NCI-H1436 (cell line): ENCODE measurements at regions not wholly inside any gene's neighbourhood (a gene's known extent, or its start where the extent isn't known, plus 50 kb on each side); places are given as distances from the start of the nearest gene placed in this dataset.
A peak's percentile ranks its signal among the peaks of the same experiment; 100 is the strongest.
"Not testable (repeated sequence)": the region's sequence is repeated elsewhere in the genome, so short reads cannot be mapped to it uniquely, and the experiment has no call there.

Experiments used
- DNase-seq: peaks from one replicate; lab custom pipeline; 2025; lab: John Stamatoyannopoulos, UW

DNA sequence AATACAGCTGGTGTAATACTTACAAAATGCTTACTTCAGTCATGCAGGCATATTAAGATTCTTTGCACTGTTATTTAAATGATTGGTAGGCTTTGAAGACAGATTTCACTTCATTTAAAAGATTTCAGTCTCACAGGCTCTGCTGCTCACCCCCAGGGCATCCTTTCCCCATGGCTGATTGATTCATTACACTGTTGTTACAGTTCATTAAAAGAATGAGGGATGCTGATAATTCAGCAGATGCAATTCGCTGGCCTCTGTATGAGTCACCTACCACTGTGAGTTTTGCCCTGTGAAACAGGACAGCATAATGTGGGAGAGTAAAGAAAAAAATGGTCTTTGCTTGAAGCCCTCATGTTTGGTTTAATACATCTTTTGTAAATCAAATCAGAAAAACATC, 246.9 kb downstream of the CYLC2 start:
- no peak for DNase-seq

DNA sequence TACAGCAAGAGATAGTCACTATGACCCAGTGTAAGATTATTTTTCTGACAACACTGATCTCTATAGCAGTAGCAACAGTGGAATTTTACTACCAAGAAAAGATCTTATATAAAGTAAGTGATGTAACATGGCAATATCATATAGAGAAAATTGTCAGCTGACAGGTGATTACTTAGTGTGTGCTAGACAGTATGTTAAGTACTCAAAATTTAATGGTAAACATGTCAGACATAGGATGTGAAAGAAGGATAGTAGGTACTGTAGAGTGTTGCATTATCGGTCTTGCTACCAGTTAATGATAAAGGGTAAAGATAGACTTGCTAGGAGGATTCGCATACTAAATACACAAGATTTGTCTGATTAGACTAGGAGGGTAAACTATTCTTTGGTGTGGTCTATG, 247.4 kb downstream of the CYLC2 start:
- DNase-seq, result no peak

DNA sequence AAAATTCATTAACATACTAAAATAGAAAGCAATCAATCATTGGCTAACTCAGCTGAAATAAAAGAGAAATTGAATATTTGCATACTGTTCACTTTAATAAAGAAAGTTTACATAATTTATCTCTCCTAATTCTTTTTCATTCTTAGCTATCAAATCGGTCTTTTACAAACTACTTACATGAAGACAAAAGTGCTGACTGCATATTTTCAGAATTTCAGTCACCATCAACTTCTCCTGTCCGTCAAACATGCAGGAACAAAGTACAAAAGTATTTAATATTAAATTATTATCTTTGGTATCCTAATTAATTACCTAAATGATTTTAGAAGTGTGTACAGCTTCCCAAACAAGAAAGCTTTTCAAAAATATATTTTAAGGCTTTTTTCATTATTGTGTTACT, 248.4 kb downstream of the CYLC2 start:
- no peak for DNase-seq

DNA sequence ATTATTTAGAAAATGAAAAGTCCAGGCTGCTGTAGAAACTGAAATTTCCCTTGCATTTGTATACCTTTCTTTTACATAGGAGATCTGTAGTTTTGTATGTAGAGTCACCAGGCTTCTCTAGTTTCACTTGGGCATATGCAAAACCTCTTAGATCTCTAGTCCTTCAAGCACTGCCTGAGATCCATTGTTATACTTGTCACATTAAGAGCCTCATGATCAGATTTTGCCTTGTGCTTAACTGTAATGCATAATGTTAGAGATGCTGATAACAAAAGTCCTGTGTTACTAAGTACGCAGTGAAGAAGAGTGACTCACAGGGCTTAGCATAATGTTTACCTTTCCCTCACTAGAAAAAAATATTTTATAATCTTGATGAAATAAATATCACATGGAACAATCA, 250.2 kb downstream of the CYLC2 start:
- peak; percentile 52 for DNase-seq

DNA sequence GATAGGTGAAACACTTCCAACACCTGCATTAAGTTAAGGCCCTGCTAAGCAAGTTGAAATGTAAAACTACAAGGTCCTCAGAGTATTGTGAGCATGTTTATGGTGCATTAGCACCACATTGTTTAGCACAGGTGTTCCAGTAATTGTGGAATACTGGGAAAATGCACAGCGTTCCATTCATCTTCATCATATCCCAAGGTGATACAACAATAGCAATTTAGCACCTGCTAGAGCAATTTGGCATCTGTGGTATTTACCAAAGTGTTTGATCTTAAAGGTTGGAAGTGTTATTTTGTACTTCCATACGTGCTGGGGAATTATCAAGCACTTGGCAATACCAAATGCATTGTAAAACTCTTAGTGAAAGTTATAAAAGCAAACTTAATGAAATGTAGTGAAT, 266.8 kb downstream of the CYLC2 start:
- no peak for DNase-seq

DNA sequence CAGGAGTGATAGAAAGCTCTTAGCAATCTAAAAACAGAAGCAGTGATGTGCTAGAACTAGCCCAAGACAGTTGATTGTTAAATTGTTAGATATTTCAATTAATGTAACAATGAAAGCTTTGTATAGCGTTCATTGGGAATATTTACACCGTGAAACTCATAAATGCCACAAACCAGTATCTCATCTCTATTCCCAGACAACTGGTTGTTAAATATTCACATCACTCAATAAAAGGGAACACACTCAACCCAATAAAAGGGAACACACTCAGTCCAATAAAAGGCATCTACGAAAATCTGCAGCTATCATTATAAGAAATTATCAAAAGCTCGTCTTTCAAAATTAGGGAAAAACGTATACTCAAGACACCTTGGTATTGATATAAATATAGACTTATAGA, 270.9 kb downstream of the CYLC2 start:
- DNase-seq, result no peak

DNA sequence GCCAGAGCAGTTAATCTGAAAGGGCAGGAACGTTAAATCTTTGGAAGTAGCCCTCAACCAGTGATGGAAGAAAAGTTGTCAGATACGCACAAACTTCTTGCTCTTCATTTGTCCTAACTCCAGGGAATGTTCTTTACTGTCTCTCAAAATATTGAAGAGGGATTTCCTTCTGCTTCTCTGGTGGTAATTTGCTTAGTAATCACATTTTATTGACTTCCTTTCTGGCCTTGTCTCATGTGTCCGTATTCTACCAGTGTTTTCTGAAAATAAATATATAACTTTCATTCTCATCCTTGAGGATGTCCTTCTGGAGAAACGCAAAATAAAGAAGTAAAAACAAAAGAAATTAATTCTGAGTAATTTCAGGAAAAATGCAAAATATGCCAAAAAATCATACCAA, 282.1 kb downstream of the CYLC2 start:
- DNase-seq, result no peak

DNA sequence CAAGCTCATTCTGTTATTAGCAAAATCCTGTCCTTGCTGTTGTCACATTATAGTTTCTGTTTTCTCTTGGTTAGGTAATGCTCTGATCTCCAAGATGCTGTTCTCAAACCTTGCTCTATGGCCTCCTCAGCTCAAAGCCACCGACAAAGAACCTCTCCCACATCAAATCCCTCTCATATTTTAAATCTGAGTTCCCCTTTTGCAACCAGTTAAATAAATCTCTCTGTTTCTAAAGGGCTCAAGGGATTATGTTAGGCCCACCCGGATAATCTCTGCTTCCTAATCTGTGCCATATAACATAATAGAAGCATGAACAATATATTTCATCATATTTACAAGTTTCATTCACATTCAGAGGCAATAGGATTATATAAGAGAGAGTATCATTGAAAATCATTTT, 286.0 kb downstream of the CYLC2 start:
- no peak for DNase-seq

DNA sequence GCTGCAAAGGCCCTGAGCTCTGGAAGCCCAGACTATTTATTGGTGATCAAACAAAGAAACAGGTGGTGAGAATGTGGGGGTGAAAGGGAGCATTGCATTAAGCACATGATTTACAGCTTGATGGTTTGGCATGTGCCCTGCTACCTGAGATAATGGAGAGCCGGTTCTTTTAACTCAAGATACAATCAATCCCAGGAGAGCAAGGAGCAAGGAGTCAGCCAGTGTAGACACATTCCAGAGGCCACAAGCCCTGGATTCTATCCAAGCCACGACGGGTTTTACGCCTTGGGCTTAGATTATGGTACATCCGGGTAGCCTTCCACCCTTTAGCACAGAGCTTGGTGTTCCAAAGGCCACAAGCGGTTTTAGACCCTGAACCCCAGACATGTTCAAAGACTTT, 292.2 kb downstream of the CYLC2 start:
- DNase-seq, result no peak

DNA sequence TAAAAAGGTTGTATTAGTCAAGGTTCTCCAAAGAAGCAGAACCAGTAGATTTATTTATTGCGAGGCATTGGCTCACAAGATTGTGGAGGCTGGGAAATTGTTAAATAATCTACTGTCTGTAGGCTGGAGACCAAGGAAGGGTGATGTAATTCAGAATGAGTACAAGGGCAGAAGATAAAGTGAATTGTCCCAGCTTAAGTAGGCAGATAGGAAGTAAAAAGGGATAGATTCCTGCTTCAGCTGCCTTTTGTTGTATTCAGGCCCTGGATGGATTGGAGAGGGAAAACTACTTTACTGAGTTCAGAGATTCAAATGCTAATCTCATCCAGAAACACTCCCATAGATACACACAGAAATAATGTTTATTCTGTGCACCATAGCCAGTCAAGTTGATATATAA, 301.1 kb downstream of the CYLC2 start:
- no peak for DNase-seq

DNA sequence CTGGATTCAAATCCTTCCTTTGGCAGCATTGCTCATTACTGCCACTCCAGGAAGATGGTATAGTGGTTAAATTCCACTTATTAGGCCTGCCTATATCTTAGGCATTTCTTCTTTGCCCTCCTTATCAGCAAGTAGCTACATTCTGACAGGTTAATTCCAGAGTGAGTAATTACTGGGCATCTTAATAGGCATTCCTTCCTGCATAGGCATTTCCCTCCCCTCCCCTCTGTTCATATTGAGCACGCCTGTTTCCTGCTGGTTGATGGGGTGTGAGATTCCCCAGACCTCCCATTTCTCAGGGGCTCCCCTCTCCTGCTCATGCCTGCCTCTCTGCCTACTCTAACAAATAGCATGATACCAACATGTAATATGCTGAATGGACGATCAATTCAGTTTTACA, 305.9 kb downstream of the CYLC2 start:
- no peak for DNase-seq

DNA sequence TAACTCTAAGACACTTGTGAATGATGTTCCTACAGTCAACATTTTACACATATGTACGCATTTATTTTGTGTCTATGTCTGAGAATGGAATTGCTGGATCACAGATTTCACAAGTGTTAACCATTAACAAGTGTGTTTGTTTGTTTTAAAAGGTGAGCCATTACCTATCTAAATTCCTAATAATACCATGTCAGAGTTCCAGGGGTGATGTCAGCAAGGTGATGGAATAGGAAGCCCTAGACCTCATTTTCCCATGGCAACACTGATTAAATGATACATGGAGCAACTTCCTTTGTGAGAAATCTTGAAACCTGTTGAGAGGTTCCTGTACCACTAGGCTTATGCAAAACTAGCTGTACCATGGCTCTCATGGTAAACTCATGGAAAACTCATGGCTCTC, 309.7 kb downstream of the CYLC2 start:
- DNase-seq, result no peak

DNA sequence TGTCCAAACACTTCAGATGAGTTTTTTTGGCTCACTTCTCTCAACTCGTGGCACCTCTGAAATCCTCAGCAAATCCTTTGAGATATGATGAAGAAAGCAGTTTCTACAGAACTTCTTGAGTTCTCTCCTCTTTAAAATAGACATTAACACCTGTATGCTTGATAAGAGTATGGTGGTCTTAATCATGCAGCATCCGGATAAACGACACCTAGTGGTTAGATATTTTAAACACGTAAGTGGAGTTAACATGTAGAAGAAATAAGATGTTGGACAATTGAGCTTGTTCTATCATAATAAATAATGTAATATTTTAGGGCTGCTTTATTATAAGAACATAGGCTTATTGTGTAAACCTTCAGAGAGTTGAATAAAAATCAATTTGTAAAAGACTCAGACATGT, 324.8 kb downstream of the CYLC2 start:
- no peak for DNase-seq

DNA sequence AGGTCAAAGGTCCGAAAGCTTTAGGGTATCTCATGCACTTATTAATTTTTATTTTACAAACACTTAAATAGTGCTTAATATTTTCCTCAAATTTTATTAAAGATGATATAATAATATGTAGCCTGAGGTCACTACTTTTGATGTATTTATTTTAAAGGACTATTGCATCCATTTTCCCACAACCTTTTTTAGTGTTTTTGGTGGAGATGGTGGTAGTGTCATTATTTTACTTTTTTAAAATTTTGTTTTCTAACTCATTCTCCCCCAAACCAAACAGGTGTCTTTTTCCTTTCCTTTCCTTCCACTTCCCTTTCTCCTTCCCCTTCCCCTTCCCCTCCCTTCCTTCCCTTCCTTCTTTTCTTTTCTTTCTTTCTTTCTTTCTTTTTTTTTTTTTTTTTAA, 328.6 kb downstream of the CYLC2 start:
- DNase-seq, result no peak

DNA sequence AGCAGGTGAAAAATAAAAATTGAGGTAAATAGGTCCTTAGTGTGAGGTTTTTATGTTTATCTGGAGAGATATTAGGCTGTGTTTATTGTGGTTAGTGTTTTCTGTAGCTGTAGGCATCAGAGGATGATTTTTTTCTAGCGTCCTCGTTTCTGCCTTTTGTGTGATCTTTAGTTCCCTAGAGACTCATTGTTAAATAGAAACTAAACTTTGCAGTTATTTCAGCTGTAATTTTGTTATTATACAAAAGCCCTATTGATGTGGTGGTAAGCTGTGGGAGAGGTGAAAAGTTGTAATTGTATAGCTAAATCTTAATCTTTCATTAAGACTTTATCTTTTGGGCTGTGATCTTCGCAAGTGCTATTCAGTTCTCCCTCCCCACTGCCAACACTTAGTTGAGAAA, 340.3 kb downstream of the CYLC2 start:
- no peak for DNase-seq

DNA sequence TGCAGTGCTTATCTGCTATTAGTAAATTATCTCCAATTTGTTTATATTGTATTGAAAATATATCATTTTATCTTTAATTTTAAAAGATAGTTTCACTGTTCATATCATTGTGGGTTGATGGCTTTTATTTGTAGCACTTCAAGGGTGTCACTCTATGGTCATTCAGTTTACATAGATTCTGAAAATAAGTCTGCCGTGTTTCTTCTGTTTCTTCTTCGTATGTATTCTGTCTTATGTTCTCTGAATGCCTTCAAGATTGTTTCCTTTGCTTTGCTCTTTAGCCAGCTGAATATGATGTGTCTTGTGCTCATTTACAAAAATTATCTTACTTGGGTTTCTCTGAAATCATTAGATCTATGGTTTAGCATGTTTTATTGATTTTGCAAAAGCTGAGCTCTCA, 359.9 kb downstream of the CYLC2 start:
- no peak for DNase-seq

DNA sequence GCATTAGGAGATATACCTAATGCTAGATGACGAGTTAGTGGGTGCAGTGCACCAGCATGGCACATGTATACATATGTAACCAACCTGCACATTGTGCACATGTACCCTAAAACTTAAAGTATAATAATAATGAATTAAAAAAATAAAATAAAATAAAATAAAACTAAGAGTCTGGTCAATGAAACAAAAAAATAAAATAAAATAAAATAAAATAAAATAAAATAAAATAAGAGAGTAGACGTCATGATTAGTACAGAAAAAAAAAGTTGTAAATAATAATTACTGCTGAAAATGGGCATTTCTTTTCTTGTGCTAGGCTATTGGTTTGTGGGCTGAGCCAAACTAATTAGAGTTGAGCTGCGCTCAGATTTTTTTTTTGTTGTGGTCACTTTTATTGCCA, 362.8 kb downstream of the CYLC2 start:
- DNase-seq, result not testable (repeated sequence)

DNA sequence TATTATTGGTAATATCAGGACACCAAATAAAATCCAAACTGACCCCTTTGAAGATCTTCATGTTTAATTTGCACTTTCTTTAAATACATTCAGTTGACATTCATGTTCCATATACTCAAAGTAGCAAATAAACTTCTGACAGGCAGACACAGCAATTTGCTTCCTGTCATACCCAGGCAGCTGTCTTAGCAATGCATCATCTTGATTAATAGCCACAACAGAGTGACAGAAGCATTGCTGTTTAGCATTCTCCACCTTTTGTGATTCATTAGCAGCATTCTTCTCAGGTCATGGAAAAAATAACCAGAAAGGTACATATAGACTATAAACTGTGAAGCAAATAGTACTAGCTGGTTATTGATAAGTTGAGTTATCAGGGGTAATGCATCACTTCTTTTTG, 366.8 kb downstream of the CYLC2 start:
- DNase-seq, result no peak

DNA sequence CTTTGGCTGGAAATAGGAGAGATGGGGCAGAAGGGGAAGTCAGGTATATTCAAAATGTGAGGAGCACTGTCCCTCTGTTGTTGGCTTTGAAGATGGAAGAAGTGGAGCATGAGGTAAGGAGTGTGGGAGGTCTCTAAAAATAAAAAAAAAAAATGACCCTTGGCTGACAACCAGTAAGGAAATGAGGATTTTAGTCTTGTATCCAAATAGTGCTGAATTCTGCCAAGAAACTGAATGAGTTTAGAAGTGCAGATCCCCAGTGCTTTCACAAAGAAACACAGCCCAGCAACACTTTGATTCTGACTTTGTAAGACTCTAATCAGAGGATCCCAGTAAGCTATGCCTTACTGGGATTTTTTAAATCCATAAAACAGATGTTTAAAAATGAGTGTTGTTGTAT, 367.9 kb downstream of the CYLC2 start:
- no peak for DNase-seq

DNA sequence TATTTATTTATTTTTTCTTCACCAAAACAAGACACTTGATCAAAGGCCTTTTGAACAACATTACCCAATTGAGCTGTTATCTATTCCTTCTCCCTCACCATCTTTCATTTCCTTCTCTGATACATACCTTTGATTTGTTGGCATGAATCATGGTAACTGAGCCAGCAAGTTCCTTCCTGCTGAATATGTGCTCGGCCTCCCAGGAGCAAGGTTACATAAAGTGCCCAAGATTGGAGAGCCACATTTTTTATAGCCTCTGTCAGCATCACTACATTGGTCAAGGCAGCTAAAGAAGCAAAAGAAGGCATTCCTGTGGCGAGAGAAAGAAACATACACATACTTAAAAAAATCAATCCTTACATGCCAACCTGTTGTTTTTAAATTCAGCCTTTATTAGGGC, 369.6 kb downstream of the CYLC2 start:
- DNase-seq, result no peak

DNA sequence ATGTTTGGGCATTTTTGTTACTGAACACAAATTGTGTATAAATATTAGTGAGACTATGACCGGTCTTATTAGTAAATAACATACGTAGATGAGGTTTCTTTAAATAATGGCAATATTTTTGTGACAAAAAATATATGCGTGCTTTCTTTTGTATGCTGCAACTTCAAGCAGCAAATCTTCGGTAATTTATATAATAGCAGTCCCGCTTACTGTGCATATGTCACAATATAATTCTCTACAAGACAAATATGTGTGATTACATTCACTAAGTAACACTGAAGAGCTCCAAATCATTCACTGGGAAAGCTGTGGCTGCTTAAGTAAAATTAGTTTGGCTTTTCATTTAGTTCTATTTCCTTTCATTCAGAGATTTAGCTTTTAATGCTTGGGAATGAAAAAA, 376.0 kb downstream of the CYLC2 start:
- DNase-seq, result peak; percentile 20

DNA sequence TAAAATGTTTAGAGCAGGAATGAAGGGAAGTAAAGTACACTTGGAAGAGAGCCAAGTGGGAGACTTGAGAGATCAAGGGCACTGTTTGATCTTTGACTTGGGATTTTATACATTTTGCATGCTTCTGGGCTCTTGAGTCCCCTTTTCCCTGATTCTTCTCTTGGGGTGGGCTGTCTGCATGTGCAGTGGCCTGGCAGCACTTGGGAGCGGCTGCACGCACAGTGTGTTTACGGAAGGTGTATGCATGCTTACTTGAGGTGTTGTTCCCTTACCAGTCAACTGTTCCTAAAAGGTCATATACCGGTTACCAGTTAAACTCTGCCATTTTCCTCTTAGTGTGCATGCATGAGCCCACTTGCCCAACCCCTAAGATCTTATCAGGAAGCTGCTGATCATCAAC, 377.7 kb downstream of the CYLC2 start:
- no peak for DNase-seq

DNA sequence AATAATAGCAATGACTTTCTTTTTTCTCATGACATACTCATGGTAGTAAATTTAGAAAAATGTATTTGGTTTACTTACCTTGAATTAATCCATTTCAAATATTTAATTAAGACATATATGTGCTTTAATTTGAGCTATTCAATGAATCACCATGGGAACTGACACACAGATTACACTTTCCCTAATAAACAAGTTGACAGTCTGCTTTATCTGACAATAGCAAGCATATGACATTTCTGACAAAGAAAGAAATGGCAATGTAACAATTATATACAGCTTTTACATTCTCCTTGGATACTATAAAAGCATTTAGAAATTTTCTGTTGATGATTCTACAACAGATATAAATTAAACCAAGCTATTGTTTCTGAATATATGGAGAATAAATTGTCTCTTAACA, 382.5 kb downstream of the CYLC2 start:
- no peak for DNase-seq

DNA sequence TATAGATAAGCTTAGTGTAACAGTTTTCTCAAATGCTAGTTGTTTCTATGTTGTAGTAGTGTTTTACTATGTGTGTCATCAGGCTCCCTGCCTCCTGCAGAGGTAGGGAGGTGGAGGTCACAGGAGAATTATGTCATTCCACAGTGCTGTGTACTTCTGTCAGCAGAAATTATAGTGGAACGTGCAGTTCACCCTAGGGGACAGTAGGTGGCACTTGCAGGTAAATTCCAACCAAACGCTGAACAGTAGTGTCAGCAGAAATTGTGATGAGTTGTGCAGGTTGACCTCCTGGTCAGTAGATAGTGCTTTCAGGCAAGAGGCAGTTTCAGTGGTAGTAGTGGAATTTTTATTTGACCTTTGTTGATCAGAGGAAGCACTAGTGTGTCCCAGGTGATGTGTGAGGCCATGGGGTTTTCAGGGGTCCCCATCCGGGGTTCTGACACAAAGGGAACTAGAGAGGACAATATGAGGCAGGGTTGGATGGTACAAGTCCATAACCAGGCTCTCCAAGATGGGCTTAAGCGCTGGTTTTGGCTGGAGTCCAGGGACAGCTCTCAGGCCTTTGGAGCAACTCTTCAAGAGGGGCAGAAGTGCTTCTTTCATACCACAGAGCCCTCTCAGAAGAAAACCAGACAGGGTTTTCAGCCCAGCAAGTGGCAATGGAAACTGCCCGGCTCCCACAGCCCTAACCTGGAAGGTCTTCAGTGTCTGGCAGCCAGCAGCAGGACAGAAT, 402.9 kb downstream of the CYLC2 start:
- DNase-seq, result peak; percentile 33

DNA sequence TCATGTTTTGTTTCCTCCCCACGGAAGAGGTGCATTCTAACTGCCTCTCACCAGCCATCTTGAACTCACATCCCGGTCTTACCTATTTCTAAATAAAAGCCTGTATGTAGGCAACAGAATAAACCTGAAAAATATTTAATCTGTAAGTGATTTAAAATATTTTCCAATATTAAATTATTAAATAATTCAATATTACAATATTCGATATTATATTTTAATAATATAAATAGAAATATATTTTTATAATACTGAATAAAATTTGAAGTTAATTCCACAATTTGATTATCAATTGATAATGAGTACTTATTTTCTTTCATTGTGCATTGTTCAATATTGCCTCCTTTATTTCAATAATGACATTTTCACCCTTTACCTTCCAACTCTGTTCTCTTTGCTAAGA, 404.4 kb downstream of the CYLC2 start:
- no peak for DNase-seq
